DMS79 treated with DMSO at 0.1 percent for 48 hours (cell line): ENCODE measurements at regions not wholly inside any gene's neighbourhood (a gene's known extent, or its start where the extent isn't known, plus 50 kb on each side); places are given as distances from the start of the nearest gene placed in this dataset.

Source experiments
- DNase-seq: peaks from one replicate; lab custom pipeline; 2025; lab: John Stamatoyannopoulos, UW

DNA sequence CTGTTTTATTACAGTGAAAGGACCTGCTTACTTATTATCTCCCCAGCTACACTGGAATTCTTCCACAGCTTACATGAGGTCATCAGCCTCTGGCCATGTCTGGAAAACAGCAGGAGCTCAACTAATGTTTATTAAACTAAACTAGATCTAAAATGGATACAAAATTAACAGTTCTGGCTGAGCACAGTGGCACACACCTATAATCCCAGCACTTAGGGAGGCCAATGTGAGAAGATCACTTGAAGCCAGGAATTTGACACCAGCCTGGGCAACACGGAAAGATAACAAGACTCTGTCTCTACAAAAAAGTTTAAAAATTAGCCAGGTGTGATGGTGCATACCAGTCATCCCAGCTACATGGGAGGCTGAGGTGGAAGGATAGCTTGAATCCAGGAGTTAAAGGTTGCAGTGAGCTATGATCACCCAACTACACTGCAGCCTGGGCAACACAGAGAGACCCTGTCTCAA, 220.8 kb upstream of the MARCKS start:
- DNase-seq: no peak

DNA sequence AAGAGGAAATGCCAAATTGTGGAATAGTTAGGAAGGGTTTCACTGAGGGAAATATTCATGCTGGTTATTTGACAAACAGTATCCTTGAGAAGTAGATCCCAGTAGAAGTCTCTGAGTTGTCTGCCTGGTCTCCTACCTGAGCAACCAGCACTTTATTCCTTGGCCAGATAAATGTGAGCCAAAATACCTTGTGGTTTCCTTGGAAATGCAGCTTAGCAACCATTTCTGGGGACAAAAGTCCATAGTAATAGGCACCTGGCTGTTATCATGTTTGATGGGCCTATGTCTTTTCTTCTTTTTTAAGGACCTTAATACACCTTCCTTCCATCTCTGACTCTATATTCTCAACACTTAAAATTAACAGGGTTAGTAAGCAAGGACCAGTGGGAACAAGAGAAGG, 217.1 kb upstream of the MARCKS start:
- no peak for DNase-seq

DNA sequence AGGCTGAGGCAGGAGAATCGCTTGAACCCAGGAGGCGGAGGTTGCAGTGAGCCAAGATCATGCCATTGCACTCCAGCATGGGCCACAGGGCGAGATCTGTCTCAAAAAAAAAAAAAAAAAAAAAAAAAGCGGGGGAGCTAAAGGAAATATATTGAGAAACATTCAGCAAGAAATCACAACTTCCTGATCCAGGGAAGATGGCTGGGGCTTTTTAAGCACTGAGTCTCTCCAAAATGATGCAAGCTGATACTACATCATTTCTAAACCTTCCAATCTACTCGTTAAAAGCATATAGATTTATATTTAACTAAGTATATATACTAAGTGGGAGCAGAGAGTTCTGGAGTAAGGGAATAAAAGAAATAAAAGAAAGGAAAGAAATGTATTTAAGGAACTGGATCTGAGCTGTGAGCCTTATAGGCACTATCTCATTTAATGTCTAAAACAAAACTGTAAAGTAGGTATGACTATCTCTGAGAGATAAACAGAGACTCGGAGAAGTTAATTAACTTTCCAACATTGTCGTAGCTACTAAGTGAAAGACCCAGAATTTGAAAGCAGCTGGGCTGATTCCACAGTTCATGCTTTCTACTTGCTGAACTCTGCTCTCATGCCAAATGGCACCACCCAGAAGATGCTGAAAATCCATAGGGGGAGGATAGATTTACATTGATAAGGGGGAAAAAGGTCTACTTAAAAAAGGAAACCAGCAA, 215.0 kb upstream of the MARCKS start:
- no peak for DNase-seq

DNA sequence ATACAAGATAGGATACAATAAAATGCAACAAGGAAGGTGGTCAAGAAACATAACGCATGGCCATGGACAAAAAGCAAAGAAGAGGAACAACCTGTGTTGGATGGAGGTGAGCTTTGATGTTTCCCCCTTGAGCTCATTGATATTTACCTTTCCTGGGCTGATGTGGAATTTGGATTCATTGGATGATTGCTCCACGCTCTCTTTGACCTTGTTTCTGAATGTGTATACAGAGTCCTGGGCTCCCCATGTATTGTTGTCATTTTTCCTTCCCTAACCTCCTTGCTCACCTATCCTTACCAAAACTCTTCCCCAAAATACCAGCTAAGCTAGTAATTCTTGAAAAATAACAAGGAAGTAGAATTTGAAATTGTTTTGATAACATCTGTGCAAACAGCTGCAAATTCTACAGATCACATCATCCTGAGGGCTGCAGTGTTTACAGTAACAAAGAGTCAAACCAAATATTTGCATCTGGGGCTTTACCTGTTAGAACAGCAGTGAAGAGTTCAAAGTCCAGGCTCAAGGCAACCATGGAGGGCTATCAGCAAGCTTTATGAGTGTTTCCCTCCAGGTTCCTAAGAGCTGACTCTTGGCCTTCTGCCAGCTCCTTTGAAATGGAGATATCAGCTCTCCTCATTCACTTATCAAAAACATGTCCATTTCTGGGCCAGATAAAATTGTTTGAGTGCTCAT, 214.3 kb upstream of the MARCKS start:
- peak; percentile 97 for DNase-seq

DNA sequence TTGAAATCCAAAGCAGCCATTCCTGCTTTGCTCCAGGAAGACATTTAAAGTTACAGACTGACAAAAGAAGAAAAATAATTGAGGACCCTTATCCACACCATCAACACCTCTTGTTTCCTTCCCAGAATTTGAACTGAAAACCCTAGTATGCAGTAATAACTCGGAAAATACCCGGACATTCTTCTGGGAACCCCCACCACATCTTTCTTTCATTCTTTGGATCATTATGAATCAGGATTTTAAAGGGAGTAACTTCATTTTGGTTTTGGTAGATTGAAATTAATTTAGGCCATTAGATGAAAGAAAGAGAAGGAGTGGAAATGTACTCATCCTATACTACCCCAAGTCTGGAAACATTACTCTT, 213.8 kb upstream of the MARCKS start:
- no peak for DNase-seq

DNA sequence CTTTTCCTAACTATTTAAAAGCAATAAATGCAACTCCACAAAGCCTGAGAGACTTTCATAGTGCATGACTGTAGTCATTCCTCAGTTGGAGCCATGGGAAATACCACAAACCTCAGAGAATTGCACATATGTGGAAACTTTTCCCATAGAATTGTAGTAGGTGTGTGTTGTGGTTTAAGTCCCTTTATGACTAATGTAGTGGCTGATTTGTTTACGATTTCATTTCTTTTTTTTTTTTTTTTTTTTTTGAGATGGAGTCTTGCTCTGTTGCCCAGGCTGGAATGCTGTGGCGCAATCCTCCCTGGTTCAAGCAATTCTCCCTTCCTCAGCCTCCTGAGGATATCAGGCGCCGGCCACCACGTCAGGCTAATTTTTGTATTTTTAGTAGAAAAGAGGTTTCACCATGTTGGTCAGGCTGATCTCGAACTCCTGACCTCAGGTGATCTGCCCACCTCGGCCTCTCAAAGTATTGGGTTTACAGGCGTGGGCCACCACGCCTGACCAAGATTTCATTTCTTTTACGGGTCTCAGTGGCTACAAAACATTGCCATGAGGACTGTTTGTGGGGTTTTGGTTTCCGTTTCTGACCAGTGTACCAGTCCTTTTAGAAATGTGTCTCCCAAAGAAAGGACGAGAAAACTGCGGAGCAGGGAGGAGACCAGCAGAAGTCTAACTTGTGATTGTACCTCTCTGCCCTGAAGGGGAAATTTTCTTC, 212.1 kb upstream of the MARCKS start:
- no peak for DNase-seq

DNA sequence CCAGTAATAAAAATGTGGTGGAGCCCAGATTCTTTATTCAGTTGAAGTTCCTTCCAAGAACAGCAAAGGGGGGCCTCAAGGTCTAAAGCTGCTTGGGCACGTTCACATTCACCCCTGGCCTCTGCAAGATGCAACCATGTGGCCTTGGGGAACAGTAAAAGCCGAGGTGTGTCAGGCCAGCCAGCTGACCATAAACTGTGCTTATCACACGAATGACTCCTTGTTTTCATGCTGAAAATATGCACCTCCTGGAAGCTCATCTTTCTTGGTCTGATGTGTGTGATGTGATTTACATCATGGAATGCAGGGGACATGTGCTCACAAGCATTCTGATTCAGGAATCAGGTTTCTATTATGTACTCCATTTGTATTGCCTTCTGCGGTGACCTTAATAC, 211.6 kb upstream of the MARCKS start:
- DNase-seq: no peak

DNA sequence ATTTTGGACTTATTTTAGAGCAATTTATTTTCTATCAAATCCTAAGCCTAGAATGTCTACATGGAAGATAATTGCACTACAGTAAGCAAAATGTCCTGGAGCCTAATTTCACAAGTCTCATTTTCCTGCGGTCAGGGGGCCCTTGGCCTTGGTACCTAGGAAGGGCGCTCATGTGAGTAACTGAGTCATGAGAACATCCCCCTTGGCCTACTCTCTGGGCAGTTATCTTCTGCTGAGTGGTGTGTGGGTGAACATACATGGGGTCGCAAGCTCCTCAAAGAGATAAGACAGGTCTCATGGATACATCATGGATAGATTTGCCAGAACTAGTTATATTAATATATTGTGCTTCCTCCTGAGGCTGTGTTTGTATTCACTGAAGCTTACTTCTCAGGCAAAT, 211.2 kb upstream of the MARCKS start:
- DNase-seq: no peak

DNA sequence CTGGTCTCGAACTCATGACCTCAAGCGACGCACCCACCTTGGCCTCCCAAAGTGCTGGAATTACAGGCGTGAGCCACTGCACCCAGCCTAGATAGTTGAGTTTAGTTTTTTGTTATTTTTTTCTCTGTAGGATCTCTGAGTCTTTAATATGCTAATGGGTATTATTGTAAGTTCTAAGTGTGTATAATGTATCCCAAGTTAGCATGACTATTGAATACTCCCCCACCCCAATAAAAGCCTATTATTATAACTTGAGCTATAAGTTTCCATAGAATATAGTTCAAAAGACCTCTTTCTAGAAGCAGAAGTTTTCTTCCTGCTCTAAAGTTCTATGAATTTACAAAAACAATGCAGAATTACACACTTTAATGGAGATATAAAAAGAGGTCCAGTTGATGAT, 210.4 kb upstream of the MARCKS start:
- DNase-seq: no peak

DNA sequence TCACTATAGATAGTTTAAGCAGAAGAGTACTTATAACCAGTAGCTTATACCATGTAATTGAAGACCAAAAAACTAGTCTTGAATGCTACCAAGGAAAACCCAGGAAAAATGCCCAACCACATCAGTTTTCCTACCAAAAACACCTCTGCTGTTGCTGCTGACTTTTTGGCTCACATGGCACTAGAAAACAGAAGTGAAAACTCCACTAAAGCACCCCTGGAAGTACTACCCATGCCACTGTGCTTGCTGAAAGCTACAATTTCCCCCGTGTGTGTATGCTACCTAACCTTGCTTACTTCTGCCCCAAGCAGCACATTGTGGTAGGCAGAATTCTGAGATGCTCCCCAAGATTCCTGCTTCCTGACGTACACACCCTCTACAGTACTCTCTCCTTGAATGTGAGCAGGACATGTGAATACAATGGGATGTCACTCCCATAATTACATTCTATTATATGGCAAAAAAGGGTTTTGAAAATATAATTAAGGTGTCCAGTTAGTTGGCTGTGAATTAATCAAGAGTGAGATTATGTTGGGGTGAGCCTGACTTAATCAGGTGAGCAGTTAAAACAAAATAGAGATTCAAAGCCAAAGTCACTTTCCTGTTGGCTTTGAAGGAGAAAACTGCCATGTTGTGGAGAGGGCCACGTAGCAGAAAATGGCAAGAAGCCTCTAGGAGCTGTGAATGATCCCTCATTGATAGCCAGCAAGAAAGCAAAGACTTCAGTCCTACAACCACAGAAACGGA, 209.8 kb upstream of the MARCKS start:
- no peak for DNase-seq

DNA sequence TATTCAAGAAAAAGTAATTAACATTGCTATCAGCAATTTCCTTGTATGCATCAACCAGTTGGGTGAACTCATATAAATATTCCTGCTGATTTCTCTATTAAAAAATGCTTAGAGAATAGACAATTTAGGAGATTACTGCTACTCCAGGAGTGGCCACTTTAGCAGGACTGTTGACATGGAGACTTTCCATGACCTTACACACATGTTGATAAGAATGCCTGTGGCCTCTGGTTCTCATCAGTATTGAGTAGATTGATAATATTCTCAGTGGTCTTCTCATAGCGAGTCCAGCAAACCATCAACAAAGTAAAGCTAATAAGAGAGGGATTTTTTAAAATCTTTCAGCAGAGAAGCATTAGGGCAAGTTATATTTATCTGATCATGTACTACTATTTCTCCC, 208.4 kb upstream of the MARCKS start:
- no peak for DNase-seq

DNA sequence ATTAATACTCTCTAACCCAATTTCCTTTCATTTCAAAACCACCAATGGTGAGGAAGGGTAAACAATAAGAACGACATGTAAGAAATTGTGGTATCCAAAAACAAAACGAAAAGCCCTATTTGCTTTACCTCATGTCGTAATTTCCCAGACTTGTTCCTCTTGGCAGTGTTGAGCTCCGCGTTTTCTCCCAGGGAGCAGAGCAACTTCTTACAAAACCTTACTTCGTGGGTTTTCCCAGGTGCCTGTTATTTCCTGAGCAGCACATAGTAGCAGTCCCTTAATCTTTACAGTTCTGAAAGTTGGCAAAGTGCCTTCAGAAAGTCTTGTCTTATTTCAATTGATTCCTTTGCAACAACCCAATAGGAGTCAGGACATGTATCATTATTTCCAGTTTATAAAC, 207.9 kb upstream of the MARCKS start:
- DNase-seq: no peak

DNA sequence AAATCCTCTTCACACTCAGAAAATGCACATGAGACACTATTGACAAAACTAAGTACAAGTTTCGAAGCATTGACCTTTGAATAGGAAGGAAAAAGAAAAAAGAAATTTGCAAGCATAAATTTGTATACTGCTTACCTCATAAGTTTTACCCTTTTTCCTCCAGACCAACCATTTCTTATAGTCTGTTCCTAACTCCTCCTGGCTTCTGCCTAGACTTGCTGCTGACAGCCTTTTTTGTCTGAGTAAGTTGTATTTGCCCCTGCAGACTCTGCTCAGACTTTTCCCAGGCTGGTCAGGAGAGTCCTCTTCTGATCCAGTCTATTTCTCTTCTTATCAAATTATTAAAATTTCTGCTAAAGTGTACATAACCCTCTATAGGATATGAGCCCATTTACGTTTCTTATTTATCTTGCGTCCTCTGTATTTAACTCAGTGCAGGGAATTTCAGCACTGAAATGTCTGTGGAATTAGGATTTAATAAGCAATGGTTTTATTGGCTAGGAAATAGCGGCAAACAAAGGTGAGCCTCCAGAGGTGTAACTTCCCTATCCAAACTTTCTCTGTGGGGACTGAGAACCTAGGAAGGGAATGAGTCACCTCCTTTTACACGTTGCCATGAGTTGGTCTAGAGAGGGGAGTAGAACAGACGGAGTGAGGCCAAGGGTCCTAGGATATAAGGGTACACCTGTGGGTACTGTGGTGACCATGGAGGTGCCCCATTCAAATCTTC, 207.1 kb upstream of the MARCKS start:
- DNase-seq: no peak

DNA sequence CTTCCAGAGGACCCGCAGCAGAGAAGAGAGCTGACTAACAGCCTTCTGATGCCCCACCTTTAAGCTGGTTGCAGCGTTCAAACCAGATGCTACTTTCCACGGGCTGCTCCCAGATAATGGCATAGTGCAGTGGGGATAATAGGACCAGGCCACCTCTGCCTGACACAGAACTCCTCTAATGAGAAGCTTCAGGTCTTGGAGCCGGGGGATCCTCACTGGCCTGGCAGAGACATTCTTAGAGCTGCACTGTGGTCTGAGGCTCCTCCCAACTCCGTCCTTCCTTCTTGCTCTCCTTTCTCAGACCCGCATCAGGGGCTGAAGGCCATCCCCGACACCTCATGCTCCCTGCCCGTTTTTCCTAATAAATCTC, 206.6 kb upstream of the MARCKS start:
- no peak for DNase-seq

DNA sequence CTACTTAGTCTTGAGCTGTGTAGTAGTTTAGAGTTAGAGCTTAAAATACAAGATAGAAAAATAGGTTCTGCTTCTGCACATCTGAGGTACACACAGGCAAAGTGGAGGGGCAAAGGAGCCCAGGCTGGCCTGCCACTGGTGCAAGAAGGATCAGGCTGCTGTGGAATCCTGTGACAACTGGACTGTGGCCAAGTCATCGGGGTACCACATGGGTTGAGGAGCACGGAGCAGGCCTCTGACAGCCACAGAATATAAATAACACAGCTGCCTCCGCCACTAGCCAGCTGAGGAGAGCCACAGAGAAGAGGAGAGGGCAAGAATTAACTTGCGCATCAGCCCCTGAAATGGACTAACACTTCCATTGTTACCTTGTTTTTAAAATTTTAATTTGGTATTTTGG, 206.0 kb upstream of the MARCKS start:
- DNase-seq: no peak

DNA sequence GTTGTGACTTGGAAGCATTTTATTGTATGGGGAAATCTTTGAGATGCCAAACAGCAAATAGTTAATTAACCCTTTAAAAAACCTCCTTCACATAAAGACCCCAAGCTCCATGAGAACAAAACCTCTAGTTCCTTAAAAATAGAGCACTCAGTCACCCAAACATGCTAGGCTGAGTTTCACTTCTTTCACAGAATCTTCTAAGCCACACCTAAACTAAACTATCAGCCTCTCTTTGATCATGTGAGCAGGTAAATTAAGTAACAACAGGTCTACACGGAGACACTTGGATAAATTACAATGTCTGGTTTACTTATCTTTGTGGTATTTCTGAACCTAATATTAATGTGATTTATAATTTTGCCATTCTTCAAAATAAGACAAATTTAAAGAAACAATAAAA, 205.2 kb upstream of the MARCKS start:
- DNase-seq: no peak

DNA sequence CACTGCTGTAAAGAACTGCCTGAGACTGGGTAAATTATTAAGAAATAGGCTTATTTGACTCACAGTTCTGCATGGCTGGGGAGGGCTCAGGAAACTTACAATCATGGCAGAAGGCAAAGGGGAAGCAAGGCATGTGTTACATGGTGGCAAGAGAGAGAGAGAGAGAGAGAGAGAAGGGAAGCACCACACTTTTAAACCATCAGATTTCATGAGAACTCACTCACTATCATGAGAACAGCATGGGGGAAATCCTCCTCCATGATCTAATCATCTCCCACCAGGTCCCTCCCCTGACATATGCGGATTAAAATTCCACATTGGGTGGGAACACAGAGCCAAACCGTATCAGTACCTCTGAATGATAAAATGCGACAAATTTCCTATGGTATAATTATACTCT, 203.9 kb upstream of the MARCKS start:
- no peak for DNase-seq

DNA sequence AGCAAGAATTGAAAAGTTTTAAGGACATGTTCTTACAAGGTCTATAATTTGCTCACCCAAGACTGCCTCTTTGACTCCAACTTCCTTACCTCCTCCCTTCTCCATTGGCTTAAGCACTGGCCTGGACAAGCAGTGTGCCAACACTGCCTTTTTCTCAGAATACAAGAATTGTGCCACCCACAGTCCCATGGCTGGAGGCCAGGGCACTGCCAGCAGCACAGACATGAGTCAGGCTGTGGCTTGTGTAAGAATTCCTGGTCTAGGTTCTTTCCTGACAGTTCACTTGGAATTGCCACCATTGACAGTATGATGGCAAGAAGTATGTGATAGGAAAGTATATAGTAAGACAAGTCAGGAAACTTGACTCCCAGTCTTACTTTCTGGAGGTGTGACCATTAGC, 202.7 kb upstream of the MARCKS start:
- no peak for DNase-seq

DNA sequence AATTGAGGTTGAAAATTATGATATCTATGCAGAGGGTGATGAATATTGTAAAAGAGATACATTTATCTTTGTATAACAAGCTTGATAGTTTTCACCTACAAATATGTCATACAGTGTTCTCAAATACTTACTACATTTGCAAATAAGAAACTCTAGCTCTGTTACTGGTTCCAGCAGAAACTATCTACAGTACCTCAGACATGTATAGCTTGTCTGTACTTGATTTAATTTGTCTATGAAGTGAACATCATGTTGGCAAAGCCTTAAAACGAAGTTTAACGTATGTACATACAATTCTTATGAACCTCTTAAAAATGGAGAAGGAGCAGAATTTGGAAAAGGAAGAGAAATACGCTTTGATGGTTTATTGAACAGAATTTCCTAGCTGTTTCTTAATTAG, 201.4 kb upstream of the MARCKS start:
- DNase-seq: no peak

DNA sequence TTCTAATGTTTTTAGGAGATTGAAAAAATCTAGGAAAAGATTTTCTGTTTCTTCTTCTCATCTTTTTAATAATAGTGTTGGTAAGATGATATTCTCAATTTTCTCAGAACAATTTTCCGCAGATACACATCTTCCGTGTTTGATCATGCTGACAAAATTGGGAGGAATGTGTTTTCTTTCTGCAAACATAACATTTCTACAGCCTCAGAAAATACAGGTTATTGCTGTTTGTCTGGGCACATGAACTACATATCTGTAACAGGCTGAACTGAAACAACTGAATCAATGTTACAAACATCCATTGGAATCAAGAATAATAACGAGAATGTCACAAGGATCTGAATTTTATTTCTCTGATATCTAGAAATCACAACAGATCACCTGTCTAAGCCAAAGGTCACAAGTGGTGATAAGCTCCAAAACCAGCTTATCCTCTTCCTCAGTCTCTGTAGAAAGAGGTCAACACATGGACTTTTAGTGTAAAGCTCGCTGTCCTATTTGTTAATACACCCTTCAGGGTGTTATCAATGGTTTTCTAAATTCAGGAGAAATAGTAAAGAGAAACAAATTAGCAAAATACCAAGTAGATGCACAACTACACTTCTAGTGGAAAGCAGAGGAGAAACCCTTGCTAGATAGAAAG, 197.3 kb upstream of the MARCKS start:
- DNase-seq: no peak

DNA sequence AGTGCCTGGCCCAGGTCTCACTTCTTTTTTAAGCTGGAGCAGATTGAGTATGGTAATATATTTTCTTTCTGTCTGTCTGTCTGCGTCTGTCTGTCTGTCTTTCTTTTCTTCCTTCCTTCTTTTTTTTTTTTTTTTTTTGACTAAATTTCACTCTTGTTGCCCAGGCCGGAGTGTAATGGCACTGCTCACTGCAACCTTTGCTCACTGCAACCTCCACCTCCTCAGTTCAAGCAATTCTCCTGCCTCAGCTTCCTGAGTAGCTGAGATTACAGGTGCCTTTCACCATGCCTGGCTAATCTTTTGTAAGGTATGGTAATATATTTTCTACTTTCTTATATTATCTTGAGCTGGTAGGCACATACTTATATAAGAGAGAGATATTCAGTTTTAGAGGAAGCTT, 196.3 kb upstream of the MARCKS start:
- DNase-seq: no peak
